ENCODE measurements at regions not wholly inside any gene's neighbourhood (a gene's known extent, or its start where the extent isn't known, plus 50 kb on each side); places are given as distances from the start of the nearest gene placed in this dataset.

GRCh38 chr1:118264343-118264742 lies 79.3 kb upstream of the SPAG17 start (continued):
- TF ChIP-seq IRF3 (IDR thresholded peaks at IDR 0.05; ENCODE audit: low read depth, low read length) (no peak), YY1 (IDR thresholded peaks at IDR 0.05; ENCODE audit: low read depth) (no peak), NRF1 (IDR thresholded peaks at IDR 0.05; ENCODE audit: low read depth, low read length) (no peak)

GRCh38 chr1:118262865-118263264 lies 77.8 kb upstream of the SPAG17 start:
- TF ChIP-seq NRF1 (IDR thresholded peaks at IDR 0.05; ENCODE audit: low read depth, low read length), result no peak
- TF ChIP-seq EZH2phosphoT487 (IDR thresholded peaks at IDR 0.05; ENCODE audit: borderline replicate concordance, low read depth), result no peak
- no peak for TF ChIP-seq CHD2 (IDR thresholded peaks at IDR 0.05; ENCODE audit: low read length, partially characterized antibody)

GRCh38 chr1:118258975-118259374 lies 73.9 kb upstream of the SPAG17 start:
- Histone ChIP-seq H4K20me1 (ENCODE audit: insufficient read depth) (no peaks in the 10 kb centered on the region), H3K79me2 (ENCODE audit: insufficient read depth) (no peaks in the 10 kb centered on the region), H3K9ac (no peak overlapping the region), H3K9me2 (no peaks in the 10 kb centered on the region), H3K27ac (ENCODE audit: low read depth in 2 of 2, low read length in 1 of 2) (no peak overlapping the region), H3K9me3 (no peaks in the 10 kb centered on the region), H3K36me3 (replicated peaks in 1 of 2; ENCODE audit: control insufficient read depth in 1 of 2, insufficient read depth in 2 of 2, low read length in 1 of 2) (no peaks in the 10 kb centered on the region), H2AFZ (ENCODE audit: low read depth) (no peak overlapping the region), H3K4me2 (no peak overlapping the region), H3K4me1 (ENCODE audit: control insufficient read depth in 1 of 2, insufficient read depth in 2 of 2, low read depth in 1 of 2, low read length in 1 of 2) (no peaks in the 10 kb centered on the region), H3K27me3 (ENCODE audit: insufficient read depth) (no peaks in the 10 kb centered on the region), H3K4me3 (ENCODE audit: low read depth in 2 of 2, low read length in 1 of 2) (no peak overlapping the region), H3F3A (replicated peaks; ENCODE audit: insufficient read depth) (no peaks in the 10 kb centered on the region)
- DNase-seq, result no peak
- TF ChIP-seq MXI1 (IDR thresholded peaks at IDR 0.05; ENCODE audit: low read depth, low read length) (no peak), REST (IDR thresholded peaks at IDR 0.05; ENCODE audit: low read depth, low read length) (no peak), RAD21 (IDR thresholded peaks at IDR 0.05; ENCODE audit: low read length) (no peak), GABPA (IDR thresholded peaks at IDR 0.05; ENCODE audit: low read depth) (no peak), JUND (IDR thresholded peaks at IDR 0.05) (no peak), ELF1 (IDR thresholded peaks at IDR 0.05) (no peak)
- 0% methylated on average over 8 of the region's 8 CpGs for WGBS (ENCODE audit: low lambda C conversion rate)
- ChIA-PET CTCF (no interaction called here), POLR2A (no interaction called here)

More at GRCh38 chr1:118262865-118263264, 77.8 kb upstream of the SPAG17 start:
- Histone ChIP-seq H3K9me2 (no peaks in the 10 kb centered on the region), H3K9ac (no peak overlapping the region), H3K79me2 (ENCODE audit: insufficient read depth) (no peaks in the 10 kb centered on the region), H3K4me3 (ENCODE audit: low read depth in 2 of 2, low read length in 1 of 2) (no peak overlapping the region), H3K9me3 (no peaks in the 10 kb centered on the region), H3K27ac (ENCODE audit: low read depth in 2 of 2, low read length in 1 of 2) (no peak overlapping the region), H4K20me1 (ENCODE audit: insufficient read depth) (no peaks in the 10 kb centered on the region), H3K4me2 (no peak overlapping the region), H3F3A (replicated peaks; ENCODE audit: insufficient read depth) (no peaks in the 10 kb centered on the region), H3K4me1 (ENCODE audit: control insufficient read depth in 1 of 2, insufficient read depth in 2 of 2, low read depth in 1 of 2, low read length in 1 of 2) (no peaks in the 10 kb centered on the region), H3K27me3 (ENCODE audit: insufficient read depth) (no peaks in the 10 kb centered on the region), H2AFZ (ENCODE audit: low read depth) (no peak overlapping the region), H3K36me3 (replicated peaks in 1 of 2; ENCODE audit: control insufficient read depth in 1 of 2, insufficient read depth in 2 of 2, low read length in 1 of 2) (no peaks in the 10 kb centered on the region)
- ChIA-PET POLR2A (no interaction called here), CTCF (no interaction called here)
- DNase-seq, result no peak
- 9% methylated on average over 2 of the region's 2 CpGs for WGBS (ENCODE audit: low lambda C conversion rate)

Measured in SK-N-SH (cell line).